MM.1S (cell line): ENCODE measurements at regions not wholly inside any gene's neighbourhood (a gene's known extent, or its start where the extent isn't known, plus 50 kb on each side); places are given as distances from the start of the nearest gene placed in this dataset.

ENCODE experiments used
- DNase-seq: peaks from one replicate; pipeline ENCODE4 v3.0.0-alpha.2; 2015
- H2AFZ ChIP-seq: fragments of 300-600 bp; sonication (generic); 2 replicates; pipeline ENCODE4 v1.6.0; 2016; ENCODE audit warnings: antibody characterized with exemption, low read length
- H3F3A ChIP-seq: fragments of 300-600 bp; sonication (generic); 2 replicates; pipeline ENCODE4 v1.6.1; 2016; ENCODE audit warnings: mild to moderate bottlenecking, antibody characterized with exemption, low read length, moderate library complexity, mixed read lengths; ENCODE audit not compliant: insufficient read depth
- H3K27ac ChIP-seq: fragments of 300-600 bp; sonication (generic); 2 replicates; pipeline ENCODE4 v1.5.1; 2016; ENCODE audit warnings: mild to moderate bottlenecking, low read length
- H3K27me3 ChIP-seq: fragments of 300-600 bp; sonication (generic); replicated peaks from 2 replicates; pipeline ENCODE4 v1.6.0; 2016; ENCODE audit warnings: low read length; ENCODE audit not compliant: insufficient read depth
- H3K36me3 ChIP-seq: fragments of 300-600 bp; sonication (generic); replicated peaks from 2 replicates; pipeline ENCODE4 v1.6.1; 2016; ENCODE audit warnings: mild to moderate bottlenecking, low read length, mixed read lengths; ENCODE audit not compliant: insufficient read depth
- H3K4me1 ChIP-seq: fragments of 300-600 bp; sonication (generic); 2 replicates; pipeline ENCODE4 v1.6.1; 2016; ENCODE audit warnings: low read length, mixed read lengths
- H3K4me2 ChIP-seq: fragments of 300-600 bp; sonication (generic); 2 replicates; pipeline ENCODE4 v1.6.0; 2016; ENCODE audit warnings: low read depth, low read length
- H3K4me3 ChIP-seq: fragments of 300-600 bp; sonication (generic); 2 replicates; pipeline ENCODE4 v1.5.1; 2016; ENCODE audit warnings: low read length, mixed read lengths
- H3K79me2 ChIP-seq: fragments of 300-600 bp; sonication (generic); 2 replicates; pipeline ENCODE4 v1.6.1; 2016; ENCODE audit warnings: mixed run types, low read length, mixed read lengths
- H3K9ac ChIP-seq: fragments of 300-600 bp; sonication (generic); 2 replicates; pipeline ENCODE4 v1.6.1; 2016; ENCODE audit warnings: low read length, mixed read lengths
- H3K9me2 ChIP-seq: fragments of 300-600 bp; sonication (generic); replicated peaks from 2 replicates; pipeline ENCODE4 v1.6.1; 2016; ENCODE audit warnings: mild to moderate bottlenecking, low read length, mixed read lengths; ENCODE audit not compliant: insufficient read depth
- H3K9me3 ChIP-seq: fragments of 300-600 bp; sonication (generic); replicated peaks from 2 replicates; pipeline ENCODE4 v1.6.1; 2016; ENCODE audit warnings: mild to moderate bottlenecking, low read length, mixed read lengths; ENCODE audit not compliant: insufficient read depth
- H4K20me1 ChIP-seq: fragments of 300-600 bp; sonication (generic); 2 replicates; pipeline ENCODE4 v1.6.1; 2016; ENCODE audit warnings: mild to moderate bottlenecking, low read length, moderate library complexity, mixed read lengths; ENCODE audit not compliant: insufficient read depth
- CTCF ChIP-seq: fragments of 300-600 bp; sonication (generic); IDR thresholded peaks from 2 replicates; pipeline ENCODE4 v1.5.1; 2016; ENCODE audit warnings: antibody characterized with exemption, low read length, mixed read lengths
- EZH2 ChIP-seq: fragments of 300-600 bp; sonication (generic); optimal IDR thresholded peaks from 2 replicates; pipeline ENCODE3; 2017; ENCODE audit warnings: low read depth, mild to moderate bottlenecking, antibody characterized with exemption, low read length, mixed read lengths
- EZH2phosphoT487 ChIP-seq: fragments of 300-600 bp; sonication (generic); IDR thresholded peaks from 2 replicates; pipeline ENCODE4 v1.6.1; 2018; ENCODE audit warnings: antibody characterized with exemption, low read length

GRCh38 chr5:174925586-174925985 lies 201.2 kb downstream of the MSX2 start:
- no peaks in the 10 kb centered on the region for H3K27me3 ChIP-seq
- no peak overlapping the region for H3K4me3 ChIP-seq
- no peak overlapping the region for H3K27ac ChIP-seq
- H2AFZ ChIP-seq = no peak overlapping the region
- no peaks in the 10 kb centered on the region for H3K4me1 ChIP-seq
- no peak overlapping the region for H3K9ac ChIP-seq
- DNase-seq = no peak
- H3K36me3 ChIP-seq = no peaks in the 10 kb centered on the region
- no peak overlapping the region for H3K4me2 ChIP-seq
- no peaks in the 10 kb centered on the region for H3K9me3 ChIP-seq
- H3F3A ChIP-seq = no peaks in the 10 kb centered on the region
- no peaks in the 10 kb centered on the region for H4K20me1 ChIP-seq
- no peaks in the 10 kb centered on the region for H3K79me2 ChIP-seq
- H3K9me2 ChIP-seq = no peaks in the 10 kb centered on the region
- TF ChIP-seq EZH2 (no peak), CTCF (no peak), EZH2phosphoT487 (no peak)

GRCh38 chr5:174922955-174923354 lies 198.6 kb downstream of the MSX2 start:
- H3K79me2 ChIP-seq = no peaks in the 10 kb centered on the region
- no peaks in the 10 kb centered on the region for H3K9me3 ChIP-seq
- H3K9ac ChIP-seq = no peak overlapping the region
- DNase-seq = no peak
- H3K4me3 ChIP-seq = no peak overlapping the region
- H3K9me2 ChIP-seq = no peaks in the 10 kb centered on the region
- no peak overlapping the region for H3K27ac ChIP-seq
- H3K36me3 ChIP-seq = no peaks in the 10 kb centered on the region
- H3K4me1 ChIP-seq = no peaks in the 10 kb centered on the region
- no peak for TF ChIP-seq CTCF
- no peak for TF ChIP-seq EZH2
- no peak overlapping the region for H2AFZ ChIP-seq
- H3K27me3 ChIP-seq = no peaks in the 10 kb centered on the region
- H3F3A ChIP-seq = no peaks in the 10 kb centered on the region
- H4K20me1 ChIP-seq = no peaks in the 10 kb centered on the region
- no peak overlapping the region for H3K4me2 ChIP-seq

DNA sequence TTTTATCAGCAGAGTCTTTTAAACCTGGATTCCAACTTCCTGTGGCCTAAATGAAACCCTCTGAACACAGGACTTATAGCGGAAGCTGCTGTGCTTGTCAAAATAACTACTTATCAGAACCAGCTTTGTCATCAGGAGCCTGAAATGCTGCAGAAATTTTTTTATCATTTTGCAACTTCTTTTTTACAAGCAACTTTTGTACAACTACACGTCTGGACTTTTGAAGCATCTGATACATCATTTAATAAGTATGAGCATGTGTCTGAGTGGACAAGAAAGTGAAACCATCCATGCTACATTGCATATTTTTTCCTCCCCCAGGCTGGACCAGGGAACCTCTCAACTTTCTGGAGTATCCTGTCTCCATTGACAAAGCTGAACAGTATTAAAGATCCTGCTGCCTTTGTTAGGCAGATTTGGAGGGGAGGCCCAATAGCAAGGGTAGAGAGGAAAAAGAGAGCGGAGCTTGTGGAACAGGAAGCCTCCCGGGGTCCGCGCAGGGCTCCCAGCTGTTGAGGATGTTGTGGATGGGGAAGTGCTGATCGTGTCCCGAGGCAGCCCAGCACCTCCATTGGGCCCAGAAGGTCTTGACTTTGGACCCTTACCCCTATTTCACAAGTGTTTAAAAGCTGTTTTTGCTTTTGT lies 196.6 kb downstream of the MSX2 start:
- no peak overlapping the region for H3K27ac ChIP-seq

More for the DNA sequence above, 196.6 kb downstream of the MSX2 start:
- H4K20me1 ChIP-seq = no peaks in the 10 kb centered on the region
- no peak for DNase-seq
- no peak overlapping the region for H2AFZ ChIP-seq
- no peaks in the 10 kb centered on the region for H3F3A ChIP-seq
- H3K4me3 ChIP-seq = no peak overlapping the region
- H3K36me3 ChIP-seq = no peaks in the 10 kb centered on the region
- no peak overlapping the region for H3K9ac ChIP-seq
- H3K79me2 ChIP-seq = no peaks in the 10 kb centered on the region
- H3K9me2 ChIP-seq = no peaks in the 10 kb centered on the region
- no peaks in the 10 kb centered on the region for H3K9me3 ChIP-seq
- H3K4me2 ChIP-seq = no peak overlapping the region
- no peaks in the 10 kb centered on the region for H3K4me1 ChIP-seq
- H3K27me3 ChIP-seq = no peaks in the 10 kb centered on the region
- no peak for TF ChIP-seq EZH2
- no peak for TF ChIP-seq EZH2phosphoT487
- no peak for TF ChIP-seq CTCF
